IMR-90 (cell line): ENCODE measurements at regions not wholly inside any gene's neighbourhood (a gene's known extent, or its start where the extent isn't known, plus 50 kb on each side); places are given as distances from the start of the nearest gene placed in this dataset.

ENCODE experiments used
- CEBPB ChIP-seq: IDR thresholded peaks from 2 replicates; pipeline ENCODE4 v1.6.1; 2012; ENCODE audit warnings: low read depth, low read length, improper control_type of control experiment
- CTCF ChIP-seq: conservative IDR thresholded peaks from 2 replicates; pipeline ENCODE4 v1.5.1; 2012; ENCODE audit warnings: mild to moderate bottlenecking, low read depth, low read length, improper control_type of control experiment
- MAFK ChIP-seq: IDR thresholded peaks from 2 replicates; pipeline ENCODE4 v1.6.1; 2012; ENCODE audit warnings: low read depth, low read length, improper control_type of control experiment
- MAZ ChIP-seq: IDR thresholded peaks from 2 replicates; pipeline ENCODE4 v1.6.1; 2012; ENCODE audit warnings: low read depth, mild to moderate bottlenecking, low read length, improper control_type of control experiment, moderate library complexity, borderline replicate concordance
- MXI1 ChIP-seq: IDR thresholded peaks from 2 replicates; pipeline ENCODE4 v1.6.1; 2012; ENCODE audit warnings: low read depth, mild to moderate bottlenecking, low read length, moderate library complexity, borderline replicate concordance
- POLR2A ChIP-seq: IDR thresholded peaks from 2 replicates; pipeline ENCODE4 v1.6.1; 2012; ENCODE audit warnings: mild to moderate bottlenecking, low read depth, low read length
- RAD21 ChIP-seq: IDR thresholded peaks from 2 replicates; pipeline ENCODE4 v1.6.1; 2012; ENCODE audit warnings: low read length, improper control_type of control experiment
- RFX5 ChIP-seq: IDR thresholded peaks from 2 replicates; pipeline ENCODE4 v1.8.0; 2012; ENCODE audit warnings: low read depth, mild to moderate bottlenecking, low read length, moderate library complexity
- SMC3 ChIP-seq: fragments of 150-350 bp; IDR thresholded peaks from 2 replicates; pipeline ENCODE4 v1.6.1; 2016; ENCODE audit warnings: low read depth, mild to moderate bottlenecking, antibody characterized with exemption, low read length, moderate library complexity

DNA sequence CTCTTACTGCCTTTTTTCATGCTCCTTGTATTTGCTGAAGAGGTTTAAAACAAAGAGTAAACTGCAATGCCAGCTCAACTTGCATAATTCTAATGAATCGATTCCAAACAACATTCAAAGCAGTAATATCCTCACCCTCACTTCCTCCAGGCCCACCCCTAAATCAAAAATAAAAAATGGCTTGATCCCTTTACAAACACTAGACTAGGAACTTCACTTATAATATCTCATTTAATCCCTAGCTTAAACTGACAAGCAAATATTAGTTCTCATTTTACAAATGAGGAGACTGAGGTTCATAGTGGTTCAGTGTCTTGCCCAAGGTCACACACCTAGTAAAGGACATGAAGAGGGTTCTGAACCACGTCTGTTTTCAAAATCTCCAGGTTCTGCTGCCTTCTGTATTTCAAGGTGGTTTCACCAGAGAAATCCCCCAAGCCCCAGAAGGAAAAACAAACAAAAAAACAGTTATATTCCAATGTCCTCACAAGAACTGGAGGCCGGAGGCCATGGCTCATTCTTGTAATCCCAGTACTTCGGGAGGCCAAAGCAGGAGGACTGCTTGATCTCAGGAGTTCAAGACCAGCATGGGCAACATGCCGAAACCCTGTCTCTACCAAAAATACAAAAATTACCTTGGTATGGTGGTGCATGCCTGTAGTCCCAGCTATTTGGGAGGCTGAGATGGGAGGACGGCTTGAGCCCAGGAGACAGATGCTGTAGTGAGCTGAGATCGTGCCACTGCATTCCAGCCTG lies 80.3 kb upstream of the GRIN2A start:
- TF ChIP-seq SMC3 (no peak), CTCF (no peak), POLR2A (no peak), RAD21 (no peak), CEBPB (no peak), RFX5 (no peak), MAZ (no peak), MAFK (no peak), MXI1 (no peak)
